ENCODE measurements at regions not wholly inside any gene's neighbourhood (a gene's known extent, or its start where the extent isn't known, plus 50 kb on each side); places are given as distances from the start of the nearest gene placed in this dataset.
A peak's percentile ranks its signal among the peaks of the same experiment; 100 is the strongest.

GRCh38 chr5:96340357-96340756 lies 92.7 kb downstream of the PCSK1 start:
- DNase-seq, result no peak

- no peak for DNase-seq
Measured at GRCh38 chr5:96339862-96340261, 93.2 kb downstream of the PCSK1 start.

GRCh38 chr5:96338624-96339415 lies 94.2 kb downstream of the PCSK1 start:
- DNase-seq, result no peak

- DNase-seq, result no peak
Measured at GRCh38 chr5:96338091-96338490, 95.0 kb downstream of the PCSK1 start.

- no peak for DNase-seq
Measured at GRCh38 chr5:96337048-96337781, 95.8 kb downstream of the PCSK1 start.

- peak; percentile 57 for DNase-seq
Measured at GRCh38 chr5:96336351-96336985, 96.6 kb downstream of the PCSK1 start.

GRCh38 chr5:96335873-96336272 lies 97.2 kb downstream of the PCSK1 start:
- DNase-seq, result no peak

GRCh38 chr5:96333391-96333790 lies 99.7 kb downstream of the PCSK1 start:
- DNase-seq, result no peak

GRCh38 chr5:96332535-96333366 lies 100.3 kb downstream of the PCSK1 start:
- DNase-seq, result no peak

GRCh38 chr5:96331681-96332361 lies 101.2 kb downstream of the PCSK1 start:
- no peak for DNase-seq

- DNase-seq, result no peak
Measured at GRCh38 chr5:96331210-96331609, 101.8 kb downstream of the PCSK1 start.

GRCh38 chr5:96330530-96331140 lies 102.4 kb downstream of the PCSK1 start:
- no peak for DNase-seq

- no peak for DNase-seq
Measured at GRCh38 chr5:96329886-96330529, 103.0 kb downstream of the PCSK1 start.

GRCh38 chr5:96329289-96329688 lies 103.8 kb downstream of the PCSK1 start:
- DNase-seq, result no peak

GRCh38 chr5:96327722-96328121 lies 105.3 kb downstream of the PCSK1 start:
- no peak for DNase-seq

- DNase-seq, result no peak
Measured at GRCh38 chr5:96326902-96327301, 106.1 kb downstream of the PCSK1 start.

GRCh38 chr5:96324708-96325107 lies 108.3 kb downstream of the PCSK1 start:
- no peak for DNase-seq

GRCh38 chr5:96322865-96323264 lies 110.2 kb downstream of the PCSK1 start:
- no peak for DNase-seq

GRCh38 chr5:96322217-96322616 lies 110.8 kb downstream of the PCSK1 start:
- DNase-seq, result no peak

- no peak for DNase-seq
Measured at GRCh38 chr5:96321345-96321744, 111.7 kb downstream of the PCSK1 start.

- DNase-seq, result no peak
Measured at GRCh38 chr5:96320797-96321196, 112.3 kb downstream of the PCSK1 start.

Measured in activated naive CD4-positive, alpha-beta T cell treated with Interleukin-2 at 50 U/mL for 16 hours (primary cell).